Neural progenitor cell (in vitro differentiated cells): ENCODE measurements at regions not wholly inside any gene's neighbourhood (a gene's known extent, or its start where the extent isn't known, plus 50 kb on each side); places are given as distances from the start of the nearest gene placed in this dataset.

Source experiments
- CTCF ChIP-seq: fragments of 200-600 bp; sonication (generic); IDR thresholded peaks from 2 replicates; pipeline ENCODE4 v1.5.1; 2017; ENCODE audit warnings: antibody characterized with exemption, mild to moderate bottlenecking
- EZH2 ChIP-seq: fragments of 200-600 bp; sonication (generic); IDR thresholded peaks from 2 replicates; pipeline ENCODE4 v1.6.1; 2017; ENCODE audit warnings: antibody characterized with exemption, mild to moderate bottlenecking, moderate library complexity
- EZH2phosphoT487 ChIP-seq: fragments of 200-600 bp; sonication (generic); IDR thresholded peaks from 2 replicates; pipeline ENCODE4 v1.6.1; 2017; ENCODE audit warnings: antibody characterized with exemption

- TF ChIP-seq CTCF (no peak), EZH2 (no peak), EZH2phosphoT487 (no peak)
Observed at GRCh38 chr4:10963241-10963640, 278.7 kb upstream of the CLNK start.
